IMR-90 (cell line): ENCODE measurements at regions not wholly inside any gene's neighbourhood (a gene's known extent, or its start where the extent isn't known, plus 50 kb on each side); places are given as distances from the start of the nearest gene placed in this dataset.
A peak's percentile ranks its signal among the peaks of the same experiment; 100 is the strongest.

Source experiments
- ATAC-seq: fragments of 200-7000 bp; cut with Tn5 transposase; 2 replicates; pipeline ENCODE4 v1.9.1; 2020; ENCODE audit warnings: low read depth, mild to moderate bottlenecking, moderate library complexity
- BruUV-seq: library from RNA; stranded (reverse); fragments of 400-500 nt; replicated peaks from 2 replicates; lab custom pipeline; 2021; lab: Mats Ljungman, UMichigan
- CTCF ChIA-PET: fragments of 300-600 bp; formaldehyde crosslinking; extraction: SDS; loops from one replicate; lab custom pipeline; 2021; ENCODE audit warnings: antibody characterized with exemption; lab: Yijun Ruan, JAX
- POLR2A ChIA-PET: fragments of 300-600 bp; sonication (Branson Sonifier 250); formaldehyde crosslinking; loops from one replicate; lab custom pipeline; 2022; ENCODE audit warnings: antibody characterized with exemption; ENCODE audit not compliant: unreplicated experiment; lab: Charles Lee
- DNase-seq: peaks from one replicate; pipeline ENCODE4 v3.0.0; 2013
- H2AFZ ChIP-seq: replicated peaks from 2 replicates; pipeline ENCODE3; 2013; ENCODE audit warnings: low read length, mild to moderate bottlenecking; ENCODE audit not compliant: poor library complexity
- H2AK5ac ChIP-seq: 2 replicates; pipeline ENCODE4 v1.6.1; 2013; ENCODE audit warnings: low read depth, low read length, inconsistent platforms
- H2AK9ac ChIP-seq: replicated peaks from 2 replicates; pipeline ENCODE3; 2013; ENCODE audit warnings: mild to moderate bottlenecking, low read depth, low read length, moderate library complexity; ENCODE audit not compliant: poor library complexity
- H2BK120ac ChIP-seq: 2 replicates; pipeline ENCODE4 v1.6.1; 2013; ENCODE audit warnings: low read depth, low read length, inconsistent platforms
- H2BK15ac ChIP-seq: 3 replicates; pipeline ENCODE4 v1.6.1; 2013; ENCODE audit warnings: low read depth, low read length, inconsistent platforms
- H2BK20ac ChIP-seq: 2 replicates; pipeline ENCODE4 v1.6.1; 2013; ENCODE audit warnings: low read depth, mild to moderate bottlenecking, inconsistent platforms, low read length, moderate library complexity
- H2BK5ac ChIP-seq: 2 replicates; pipeline ENCODE4 v1.6.1; 2013; ENCODE audit warnings: mild to moderate bottlenecking, low read depth, low read length, inconsistent platforms; ENCODE audit not compliant: poor library complexity, severe bottlenecking
- H3K14ac ChIP-seq: replicated peaks from 2 replicates; pipeline ENCODE4 v1.6.1; 2013; ENCODE audit warnings: low read depth, low read length, inconsistent platforms
- H3K18ac ChIP-seq: 2 replicates; pipeline ENCODE4 v1.6.1; 2013; ENCODE audit warnings: low read depth, low read length, control low read depth
- H3K23ac ChIP-seq: 2 replicates; pipeline ENCODE4 v1.6.1; 2013; ENCODE audit warnings: low read depth, low read length, inconsistent platforms
- H3K27ac ChIP-seq: 2 replicates; pipeline ENCODE4 v1.5.1; 2013; ENCODE audit warnings: mild to moderate bottlenecking, control low read depth, low read length; ENCODE audit not compliant: insufficient read depth
- H3K27me3 ChIP-seq: 2 replicates; pipeline ENCODE4 v1.6.1; 2013; ENCODE audit warnings: low read length; ENCODE audit not compliant: control insufficient read depth, insufficient read depth
- H3K36me3 ChIP-seq: 2 replicates; pipeline ENCODE4 v1.6.1; 2013; ENCODE audit warnings: low read length, mixed read lengths; ENCODE audit not compliant: control insufficient read depth, insufficient read depth
- H3K4ac ChIP-seq: 2 replicates; pipeline ENCODE4 v1.6.1; 2013; ENCODE audit warnings: low read depth, low read length, inconsistent platforms
- H3K4me1 ChIP-seq: 2 replicates; pipeline ENCODE4 v1.6.1; 2013; ENCODE audit warnings: low read length, mixed read lengths; ENCODE audit not compliant: control insufficient read depth, insufficient read depth
- H3K4me2 ChIP-seq: 2 replicates; pipeline ENCODE4 v1.6.1; 2013; ENCODE audit warnings: low read depth, mild to moderate bottlenecking, control low read depth, low read length, moderate library complexity
- H3K4me3 ChIP-seq: 2 replicates; pipeline ENCODE4 v1.5.1; 2013; ENCODE audit warnings: low read depth, mild to moderate bottlenecking, control low read depth, low read length, moderate library complexity; ENCODE audit not compliant: insufficient read depth
- H3K56ac ChIP-seq: 2 replicates; pipeline ENCODE4 v1.6.1; 2013; ENCODE audit warnings: low read length, inconsistent platforms; ENCODE audit not compliant: insufficient read depth; ENCODE audit errors: extremely low read depth
- H3K79me1 ChIP-seq, 2 experiments: 2 replicates each; pipeline ENCODE4 v1.6.1; 2013; ENCODE audit warnings: low read length in 2 of 2, inconsistent platforms in 1 of 2, low read depth in 1 of 2
- H3K9ac ChIP-seq: 2 replicates; pipeline ENCODE4 v1.6.1; 2013; ENCODE audit warnings: low read depth, low read length, control low read depth
- H3K9me1 ChIP-seq: 2 replicates; pipeline ENCODE4 v1.6.1; 2013; ENCODE audit warnings: low read length, inconsistent platforms; ENCODE audit not compliant: insufficient read depth
- H3K9me3 ChIP-seq: 2 replicates; pipeline ENCODE4 v1.6.1; 2013; ENCODE audit warnings: low read length; ENCODE audit not compliant: control insufficient read depth, insufficient read depth
- H4K20me1 ChIP-seq: 2 replicates; pipeline ENCODE4 v1.6.1; 2013; ENCODE audit warnings: low read length, inconsistent platforms; ENCODE audit not compliant: insufficient read depth
- H4K5ac ChIP-seq: 2 replicates; pipeline ENCODE4 v1.6.1; 2013; ENCODE audit warnings: mild to moderate bottlenecking, low read depth, low read length, control low read depth
- H4K8ac ChIP-seq, 2 experiments: 2 replicates each; pipeline ENCODE4 v1.6.1; 2013; ENCODE audit warnings: low read depth in 2 of 2, low read length in 2 of 2, control low read depth in 1 of 2, inconsistent platforms in 1 of 2
- H4K91ac ChIP-seq: 2 replicates; pipeline ENCODE4 v1.6.1; 2013; ENCODE audit warnings: low read depth, low read length, inconsistent platforms; ENCODE audit not compliant: insufficient read depth
- CEBPB ChIP-seq: IDR thresholded peaks from 2 replicates; pipeline ENCODE4 v1.6.1; 2012; ENCODE audit warnings: low read depth, low read length, improper control_type of control experiment
- MAFK ChIP-seq: IDR thresholded peaks from 2 replicates; pipeline ENCODE4 v1.6.1; 2012; ENCODE audit warnings: low read depth, low read length, improper control_type of control experiment
- MAZ ChIP-seq: IDR thresholded peaks from 2 replicates; pipeline ENCODE4 v1.6.1; 2012; ENCODE audit warnings: low read depth, mild to moderate bottlenecking, low read length, improper control_type of control experiment, moderate library complexity, borderline replicate concordance
- MXI1 ChIP-seq: IDR thresholded peaks from 2 replicates; pipeline ENCODE4 v1.6.1; 2012; ENCODE audit warnings: low read depth, mild to moderate bottlenecking, low read length, moderate library complexity, borderline replicate concordance
- POLR2A ChIP-seq: IDR thresholded peaks from 2 replicates; pipeline ENCODE4 v1.6.1; 2012; ENCODE audit warnings: mild to moderate bottlenecking, low read depth, low read length
- RAD21 ChIP-seq: IDR thresholded peaks from 2 replicates; pipeline ENCODE4 v1.6.1; 2012; ENCODE audit warnings: low read length, improper control_type of control experiment
- RCOR1 ChIP-seq: IDR thresholded peaks from 2 replicates; pipeline ENCODE4 v1.6.1; 2012; ENCODE audit warnings: mild to moderate bottlenecking, low read length, improper control_type of control experiment; ENCODE audit not compliant: insufficient replicate concordance
- RFX5 ChIP-seq: IDR thresholded peaks from 2 replicates; pipeline ENCODE4 v1.8.0; 2012; ENCODE audit warnings: low read depth, mild to moderate bottlenecking, low read length, moderate library complexity
- SMC3 ChIP-seq: fragments of 150-350 bp; IDR thresholded peaks from 2 replicates; pipeline ENCODE4 v1.6.1; 2016; ENCODE audit warnings: low read depth, mild to moderate bottlenecking, antibody characterized with exemption, low read length, moderate library complexity
- WGBS, 2 experiments: methylation state at CpG; one replicate each; pipeline versions ENCODE4 v1.1.5 to v1.1.7; 2013; ENCODE audit warnings: missing lambda C conversion rate in 2 of 2; ENCODE audit not compliant: insufficient read length in 1 of 2; ENCODE audit errors: extremely low coverage in 2 of 2; 5-methylcytosine and 5-hydroxymethylcytosine counted together
- dilution Hi-C: fragments of 300-500 bp; cut with HindIII; formaldehyde crosslinking; loops from one replicate; pipeline ENCODE4 v1.14.3; 2018; ENCODE audit warnings: low sequenced_read_pairs; ENCODE audit not compliant: unreplicated experiment
- in situ Hi-C: fragments of 300-500 bp; cut with MboI; formaldehyde crosslinking; loops from 3 replicates; pipeline ENCODE4 v1.14.3; 2019; ENCODE audit warnings: low sequenced_read_pairs, inconsistent platforms, mixed read lengths
- intact Hi-C: fragments of 100-400 bp; cut with micrococcal nuclease; formaldehyde crosslinking; loops from 2 replicates; pipeline ENCODE4 v1.10.0; 2022
- TF ChIP-seq, protein P1 (sequence below): fragments of 150-350 bp; IDR thresholded peaks from 2 replicates; pipeline ENCODE4 v1.6.1; 2017; ENCODE audit warnings: mild to moderate bottlenecking, antibody characterized with exemption, low read length, low read depth

DNA sequence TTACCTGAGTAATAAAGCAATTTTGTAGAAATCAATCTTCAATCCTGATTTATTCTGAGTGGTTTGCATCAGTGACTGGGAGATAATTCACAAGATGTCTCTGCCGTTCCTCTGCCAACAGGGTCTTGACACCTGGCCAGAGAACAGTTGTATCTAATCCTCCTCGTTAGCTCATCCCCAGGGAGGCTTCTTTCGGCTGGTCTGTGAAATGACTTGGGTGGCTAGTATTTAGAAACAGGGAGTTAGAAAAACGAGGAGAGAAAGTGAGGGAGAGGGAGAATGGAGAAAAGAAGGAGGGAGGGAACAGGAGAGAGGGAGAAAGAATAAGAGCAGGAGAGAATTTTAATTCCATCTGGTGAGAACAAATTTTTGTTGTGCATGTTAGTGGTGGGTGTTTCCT is 600.2 kb upstream of the TLE4 start:
- H3K9ac ChIP-seq = no peak overlapping the region
- H2AK9ac ChIP-seq = no peak overlapping the region
- H3K4me2 ChIP-seq = no peak overlapping the region
- BruUV-seq = no TSS peak
- peak overlapping the region; percentile 25 for H2AFZ ChIP-seq
- peak overlapping the region in 1 of 2 experiments; percentile 2; a peak in 2 of 4 replicates for H4K8ac ChIP-seq
- no peak overlapping the region for H2BK20ac ChIP-seq
- no peak overlapping the region for H3K23ac ChIP-seq
- H3K36me3 ChIP-seq = no peaks in the 10 kb centered on the region
- TF ChIP-seq POLR2A (no peak), CEBPB (no peak), RCOR1 (no peak), RAD21 (no peak), MAZ (no peak), MXI1 (no peak), SMC3 (no peak), MAFK (no peak), RFX5 (no peak)
- TF ChIP-seq, protein P1, sequence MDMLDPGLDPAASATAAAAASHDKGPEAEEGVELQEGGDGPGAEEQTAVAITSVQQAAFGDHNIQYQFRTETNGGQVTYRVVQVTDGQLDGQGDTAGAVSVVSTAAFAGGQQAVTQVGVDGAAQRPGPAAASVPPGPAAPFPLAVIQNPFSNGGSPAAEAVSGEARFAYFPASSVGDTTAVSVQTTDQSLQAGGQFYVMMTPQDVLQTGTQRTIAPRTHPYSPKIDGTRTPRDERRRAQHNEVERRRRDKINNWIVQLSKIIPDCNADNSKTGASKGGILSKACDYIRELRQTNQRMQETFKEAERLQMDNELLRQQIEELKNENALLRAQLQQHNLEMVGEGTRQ = no peak
- dilution Hi-C loops (no loop called here), in situ Hi-C loops (no loop called here), intact Hi-C loops (no loop called here)
- no peaks in the 10 kb centered on the region for H4K20me1 ChIP-seq
- CTCF ChIA-PET = no interaction called here
- no CpG with 5 or more reads among the region's 4 CpGs for WGBS, 2 experiments
- ATAC-seq = no peak
- H3K56ac ChIP-seq = no peak overlapping the region
- no peak overlapping the region for H3K27ac ChIP-seq
- no peak overlapping the region for H4K91ac ChIP-seq
- H2AK5ac ChIP-seq = no peak overlapping the region
- no peaks in the 10 kb centered on the region for H3K27me3 ChIP-seq
- H3K18ac ChIP-seq = no peak overlapping the region
- 0 out of 2 replicates have a peak overlapping the region, but pooled peaks have one; percentile 59 for H4K5ac ChIP-seq
- H3K9me3 ChIP-seq = no peaks in the 10 kb centered on the region
- no peak overlapping the region for H3K14ac ChIP-seq
- no peaks in the 10 kb centered on the region for H3K9me1 ChIP-seq
- no peaks in the 10 kb centered on the region for H3K79me1 ChIP-seq
- H3K4me3 ChIP-seq = no peak overlapping the region
- H2BK120ac ChIP-seq = no peak overlapping the region
- H2BK5ac ChIP-seq = no peak overlapping the region
- POLR2A ChIA-PET = no interaction called here
- no peak overlapping the region for H3K4ac ChIP-seq
- no peaks in the 10 kb centered on the region for H3K4me1 ChIP-seq
- no peak overlapping the region for H2BK15ac ChIP-seq
- no peak for DNase-seq
